ENCODE measurements at regions not wholly inside any gene's neighbourhood (a gene's known extent, or its start where the extent isn't known, plus 50 kb on each side); places are given as distances from the start of the nearest gene placed in this dataset.
"Not testable (repeated sequence)": the region's sequence is repeated elsewhere in the genome, so short reads cannot be mapped to it uniquely, and the experiment has no call there.

GRCh38 chr7:106713452-106713851 lies 52.5 kb upstream of the CCDC71L start:
- in situ Hi-C loops (cut with MboI; ENCODE audit: low sequenced_read_pairs) = not testable (repeated sequence)

GRCh38 chr7:106714590-106715442 lies 53.9 kb upstream of the CCDC71L start:
- in situ Hi-C loops (cut with MboI; ENCODE audit: low sequenced_read_pairs) = not testable (repeated sequence)

GRCh38 chr7:106715730-106716129 lies 54.8 kb upstream of the CCDC71L start:
- in situ Hi-C loops (cut with MboI; ENCODE audit: low sequenced_read_pairs) = no loop called here

- in situ Hi-C loops (cut with MboI; ENCODE audit: low sequenced_read_pairs) = no loop called here
Measured at GRCh38 chr7:106717254-106717954, 56.4 kb upstream of the CCDC71L start.

- in situ Hi-C loops (cut with MboI; ENCODE audit: low sequenced_read_pairs) = no loop called here
Measured at GRCh38 chr7:106717955-106718871, 57.3 kb upstream of the CCDC71L start.

GRCh38 chr7:106720641-106721040 lies 59.7 kb upstream of the CCDC71L start:
- in situ Hi-C loops (cut with MboI; ENCODE audit: low sequenced_read_pairs) = no loop called here

GRCh38 chr7:106721816-106722785 lies 61.1 kb upstream of the CCDC71L start:
- in situ Hi-C loops (cut with MboI; ENCODE audit: low sequenced_read_pairs) = no loop called here

- in situ Hi-C loops (cut with MboI; ENCODE audit: low sequenced_read_pairs) = no loop called here
Measured at GRCh38 chr7:106723398-106723797, 62.4 kb upstream of the CCDC71L start.

GRCh38 chr7:106729720-106730385 lies 68.9 kb upstream of the CCDC71L start:
- in situ Hi-C loops (cut with MboI; ENCODE audit: low sequenced_read_pairs) = no loop called here

GRCh38 chr7:106731187-106731586 lies 70.2 kb upstream of the CCDC71L start:
- in situ Hi-C loops (cut with MboI; ENCODE audit: low sequenced_read_pairs) = no loop called here

- in situ Hi-C loops (cut with MboI; ENCODE audit: low sequenced_read_pairs) = no loop called here
Measured at GRCh38 chr7:106731646-106732444, 70.9 kb upstream of the CCDC71L start.

GRCh38 chr7:106735637-106736036 lies 74.7 kb upstream of the CCDC71L start:
- in situ Hi-C loops (cut with MboI; ENCODE audit: low sequenced_read_pairs) = no loop called here

- in situ Hi-C loops (cut with MboI; ENCODE audit: low sequenced_read_pairs) = no loop called here
Measured at GRCh38 chr7:106736123-106736507, 75.2 kb upstream of the CCDC71L start.

- in situ Hi-C loops (cut with MboI; ENCODE audit: low sequenced_read_pairs) = no loop called here
Measured at GRCh38 chr7:106736508-106737201, 75.7 kb upstream of the CCDC71L start.

GRCh38 chr7:106737202-106737562 lies 76.2 kb upstream of the CCDC71L start:
- in situ Hi-C loops (cut with MboI; ENCODE audit: low sequenced_read_pairs) = no loop called here

- in situ Hi-C loops (cut with MboI; ENCODE audit: low sequenced_read_pairs) = no loop called here
Measured at GRCh38 chr7:106740806-106741205, 79.8 kb upstream of the CCDC71L start.

GRCh38 chr7:106744563-106745091 lies 83.7 kb upstream of the CCDC71L start:
- in situ Hi-C loops (cut with MboI; ENCODE audit: low sequenced_read_pairs) = no loop called here

- in situ Hi-C loops (cut with MboI; ENCODE audit: low sequenced_read_pairs) = not testable (repeated sequence)
Measured at GRCh38 chr7:106747301-106747700, 86.3 kb upstream of the CCDC71L start.
